ENCODE measurements at regions not wholly inside any gene's neighbourhood (a gene's known extent, or its start where the extent isn't known, plus 50 kb on each side); places are given as distances from the start of the nearest gene placed in this dataset.

- Histone ChIP-seq H3K36me3 (ENCODE audit: control insufficient read depth in 2 of 2, insufficient read depth in 2 of 2, low read length in 1 of 2) (no peaks in the 10 kb centered on the region), H3K4me3 (ENCODE audit: low read depth in 1 of 2, low read length in 2 of 2) (no peak overlapping the region), H3K27me3 (ENCODE audit: control insufficient read depth in 1 of 2, insufficient read depth in 2 of 2, low read length in 2 of 2) (no peaks in the 10 kb centered on the region), H3K27ac (ENCODE audit: low read depth in 2 of 2, low read length in 1 of 2) (peak overlapping the region in 1 of 2 donors; percentile 59), H3K4me1 (ENCODE audit: control insufficient read depth in 2 of 2, insufficient read depth in 2 of 2, low read length in 1 of 2) (peaks cover 0 to 10% of the 10 kb centered on the region in 2 donors), H3K9me3 (ENCODE audit: control insufficient read depth in 2 of 2, insufficient read depth in 1 of 2, low read depth in 1 of 2, low read length in 1 of 2) (no peaks in the 10 kb centered on the region)
- WGBS, 2 donors: 78 to 84% methylated on average over 10 of the region's 10 CpGs
Observed at GRCh38 chr1:8089535-8090228, 63.6 kb upstream of the ERRFI1 start.

- H3K36me3 ChIP-seq (ENCODE audit: control insufficient read depth in 2 of 2, insufficient read depth in 2 of 2, low read length in 1 of 2): no peaks in the 10 kb centered on the region
- peaks cover 0 to 5% of the 10 kb centered on the region in 2 donors for H3K4me1 ChIP-seq (ENCODE audit: control insufficient read depth in 2 of 2, insufficient read depth in 2 of 2, low read length in 1 of 2)
- H3K27me3 ChIP-seq (ENCODE audit: control insufficient read depth in 1 of 2, insufficient read depth in 2 of 2, low read length in 2 of 2): no peaks in the 10 kb centered on the region
- 85 to 94% methylated on average over 1 of the region's 1 CpG for WGBS, 2 donors
- no peaks in the 10 kb centered on the region for H3K9me3 ChIP-seq (ENCODE audit: control insufficient read depth in 2 of 2, insufficient read depth in 1 of 2, low read depth in 1 of 2, low read length in 1 of 2)
- H3K4me3 ChIP-seq (ENCODE audit: low read depth in 1 of 2, low read length in 2 of 2): no peak overlapping the region
- no peak overlapping the region for H3K27ac ChIP-seq (ENCODE audit: low read depth in 2 of 2, low read length in 1 of 2)
Observed at GRCh38 chr1:8086055-8086454, 59.9 kb upstream of the ERRFI1 start.

- Histone ChIP-seq H3K4me1 (ENCODE audit: control insufficient read depth in 2 of 2, insufficient read depth in 2 of 2, low read length in 1 of 2) (peaks cover 0 to 3% of the 10 kb centered on the region in 2 donors), H3K27me3 (ENCODE audit: control insufficient read depth in 1 of 2, insufficient read depth in 2 of 2, low read length in 2 of 2) (no peaks in the 10 kb centered on the region), H3K9me3 (ENCODE audit: control insufficient read depth in 2 of 2, insufficient read depth in 1 of 2, low read depth in 1 of 2, low read length in 1 of 2) (no peaks in the 10 kb centered on the region), H3K36me3 (ENCODE audit: control insufficient read depth in 2 of 2, insufficient read depth in 2 of 2, low read length in 1 of 2) (no peaks in the 10 kb centered on the region), H3K27ac (ENCODE audit: low read depth in 2 of 2, low read length in 1 of 2) (no peak overlapping the region), H3K4me3 (ENCODE audit: low read depth in 1 of 2, low read length in 2 of 2) (no peak overlapping the region)
- WGBS, 2 donors: 95 to 96% methylated on average over 6 of the region's 6 CpGs
Observed at GRCh38 chr1:8084913-8085312, 58.8 kb upstream of the ERRFI1 start.

GRCh38 chr1:8083739-8084484, 57.8 kb upstream of the ERRFI1 start:
- 55 to 68% methylated on average over 9 of the region's 9 CpGs for WGBS, 2 donors
- Histone ChIP-seq H3K4me3 (ENCODE audit: low read depth in 1 of 2, low read length in 2 of 2) (no peak overlapping the region), H3K9me3 (ENCODE audit: control insufficient read depth in 2 of 2, insufficient read depth in 1 of 2, low read depth in 1 of 2, low read length in 1 of 2) (no peaks in the 10 kb centered on the region), H3K27me3 (ENCODE audit: control insufficient read depth in 1 of 2, insufficient read depth in 2 of 2, low read length in 2 of 2) (no peaks in the 10 kb centered on the region), H3K4me1 (ENCODE audit: control insufficient read depth in 2 of 2, insufficient read depth in 2 of 2, low read length in 1 of 2) (peaks cover 0 to 1% of the 10 kb centered on the region in 2 donors), H3K27ac (ENCODE audit: low read depth in 2 of 2, low read length in 1 of 2) (no peak overlapping the region), H3K36me3 (ENCODE audit: control insufficient read depth in 2 of 2, insufficient read depth in 2 of 2, low read length in 1 of 2) (no peaks in the 10 kb centered on the region)

- no peaks in the 10 kb centered on the region for H3K27me3 ChIP-seq (ENCODE audit: control insufficient read depth in 1 of 2, insufficient read depth in 2 of 2, low read length in 2 of 2)
- H3K27ac ChIP-seq (ENCODE audit: low read depth in 2 of 2, low read length in 1 of 2): no peak overlapping the region
- no peak overlapping the region for H3K4me3 ChIP-seq (ENCODE audit: low read depth in 1 of 2, low read length in 2 of 2)
- peaks cover 0 to 2% of the 10 kb centered on the region in 2 donors for H3K4me1 ChIP-seq (ENCODE audit: control insufficient read depth in 2 of 2, insufficient read depth in 2 of 2, low read length in 1 of 2)
- no peaks in the 10 kb centered on the region for H3K36me3 ChIP-seq (ENCODE audit: control insufficient read depth in 2 of 2, insufficient read depth in 2 of 2, low read length in 1 of 2)
- 53 to 68% methylated on average over 2 of the region's 2 CpGs for WGBS, 2 donors
- no peaks in the 10 kb centered on the region for H3K9me3 ChIP-seq (ENCODE audit: control insufficient read depth in 2 of 2, insufficient read depth in 1 of 2, low read depth in 1 of 2, low read length in 1 of 2)
Observed at GRCh38 chr1:8082945-8083344, 56.8 kb upstream of the ERRFI1 start.

- peak overlapping the region; percentile 51 to 54 for H3K27ac ChIP-seq (ENCODE audit: low read depth in 2 of 2, low read length in 1 of 2)
- WGBS, 2 donors: 37 to 55% methylated on average over 6 of the region's 6 CpGs
- peaks cover 0 to 4% of the 10 kb centered on the region in 2 donors for H3K4me1 ChIP-seq (ENCODE audit: control insufficient read depth in 2 of 2, insufficient read depth in 2 of 2, low read length in 1 of 2)
Observed at GRCh38 chr1:8078176-8078671, 52.1 kb upstream of the ERRFI1 start.

GRCh38 chr1:8077602-8078001, 51.5 kb upstream of the ERRFI1 start:
- 51% methylated on average over 4 of the region's 4 CpGs for whole genome bisulfite sequencing, 2 donors
- H3K36me3 ChIP-seq (ENCODE audit: control insufficient read depth in 2 of 2, insufficient read depth in 2 of 2, low read length in 1 of 2): no peaks in the 10 kb centered on the region
- H3K27ac ChIP-seq (ENCODE audit: low read depth in 2 of 2, low read length in 1 of 2): peak overlapping the region; percentile 1 to 71
- H3K4me1 ChIP-seq (ENCODE audit: control insufficient read depth in 2 of 2, insufficient read depth in 2 of 2, low read length in 1 of 2): peaks cover 0 to 4% of the 10 kb centered on the region in 2 donors
- no peaks in the 10 kb centered on the region for H3K27me3 ChIP-seq (ENCODE audit: control insufficient read depth in 1 of 2, insufficient read depth in 2 of 2, low read length in 2 of 2)
- H3K4me3 ChIP-seq (ENCODE audit: low read depth in 1 of 2, low read length in 2 of 2): no peak overlapping the region
- no peaks in the 10 kb centered on the region for H3K9me3 ChIP-seq (ENCODE audit: control insufficient read depth in 2 of 2, insufficient read depth in 1 of 2, low read depth in 1 of 2, low read length in 1 of 2)

More at GRCh38 chr1:8078176-8078671, 52.1 kb upstream of the ERRFI1 start:
- no peaks in the 10 kb centered on the region for H3K27me3 ChIP-seq (ENCODE audit: control insufficient read depth in 1 of 2, insufficient read depth in 2 of 2, low read length in 2 of 2)
- no peaks in the 10 kb centered on the region for H3K9me3 ChIP-seq (ENCODE audit: control insufficient read depth in 2 of 2, insufficient read depth in 1 of 2, low read depth in 1 of 2, low read length in 1 of 2)
- no peaks in the 10 kb centered on the region for H3K36me3 ChIP-seq (ENCODE audit: control insufficient read depth in 2 of 2, insufficient read depth in 2 of 2, low read length in 1 of 2)
- H3K4me3 ChIP-seq (ENCODE audit: low read depth in 1 of 2, low read length in 2 of 2): no peak overlapping the region

GRCh38 chr1:8077120-8077573, 51.0 kb upstream of the ERRFI1 start:
- no peaks in the 10 kb centered on the region for H3K36me3 ChIP-seq (ENCODE audit: control insufficient read depth in 2 of 2, insufficient read depth in 2 of 2, low read length in 1 of 2)
- no peaks in the 10 kb centered on the region for H3K27me3 ChIP-seq (ENCODE audit: control insufficient read depth in 1 of 2, insufficient read depth in 2 of 2, low read length in 2 of 2)
- no peak overlapping the region for H3K4me3 ChIP-seq (ENCODE audit: low read depth in 1 of 2, low read length in 2 of 2)
- 46 to 54% methylated on average over 8 of the region's 8 CpGs for WGBS, 2 donors
- H3K4me1 ChIP-seq (ENCODE audit: control insufficient read depth in 2 of 2, insufficient read depth in 2 of 2, low read length in 1 of 2): peaks cover 0 to 4% of the 10 kb centered on the region in 2 donors
- H3K9me3 ChIP-seq (ENCODE audit: control insufficient read depth in 2 of 2, insufficient read depth in 1 of 2, low read depth in 1 of 2, low read length in 1 of 2): no peaks in the 10 kb centered on the region
- peak overlapping the region; percentile 59 to 72 for H3K27ac ChIP-seq (ENCODE audit: low read depth in 2 of 2, low read length in 1 of 2)

- Histone ChIP-seq H3K4me1 (ENCODE audit: control insufficient read depth in 2 of 2, insufficient read depth in 2 of 2, low read length in 1 of 2) (peaks cover 0 to 4% of the 10 kb centered on the region in 2 donors), H3K9me3 (ENCODE audit: control insufficient read depth in 2 of 2, insufficient read depth in 1 of 2, low read depth in 1 of 2, low read length in 1 of 2) (no peaks in the 10 kb centered on the region), H3K36me3 (ENCODE audit: control insufficient read depth in 2 of 2, insufficient read depth in 2 of 2, low read length in 1 of 2) (no peaks in the 10 kb centered on the region), H3K27ac (ENCODE audit: low read depth in 2 of 2, low read length in 1 of 2) (peak overlapping the region in 1 of 2 donors; percentile 6), H3K4me3 (ENCODE audit: low read depth in 1 of 2, low read length in 2 of 2) (no peak overlapping the region), H3K27me3 (ENCODE audit: control insufficient read depth in 1 of 2, insufficient read depth in 2 of 2, low read length in 2 of 2) (no peaks in the 10 kb centered on the region)
- WGBS, 2 donors: 79 to 80% methylated on average over 4 of the region's 4 CpGs
Observed at GRCh38 chr1:8076176-8076575, 50.1 kb upstream of the ERRFI1 start.
